GM21515 (cell line): ENCODE measurements at regions not wholly inside any gene's neighbourhood (a gene's known extent, or its start where the extent isn't known, plus 50 kb on each side); places are given as distances from the start of the nearest gene placed in this dataset.

Experiments
- ATAC-seq: cut with Tn5 transposase; IDR thresholded peaks from one replicate; pipeline ENCODE4 v1.9.1; 2021; ENCODE audit not compliant: unreplicated experiment

- ATAC-seq: no peak
Measured at GRCh38 chr17:69943058-69943457, 132.0 kb upstream of the KCNJ16 start.

- no peak for ATAC-seq
Measured at GRCh38 chr17:69944406-69944805, 130.6 kb upstream of the KCNJ16 start.

GRCh38 chr17:69945698-69946185, 129.3 kb upstream of the KCNJ16 start:
- no peak for ATAC-seq

GRCh38 chr17:69947027-69947759, 127.8 kb upstream of the KCNJ16 start:
- ATAC-seq: no peak

GRCh38 chr17:69948406-69948805, 126.6 kb upstream of the KCNJ16 start:
- no peak for ATAC-seq

- ATAC-seq: no peak
Measured at GRCh38 chr17:69949496-69949895, 125.5 kb upstream of the KCNJ16 start.

- no peak for ATAC-seq
Measured at GRCh38 chr17:69949973-69950695, 124.9 kb upstream of the KCNJ16 start.

GRCh38 chr17:69950701-69951418, 124.2 kb upstream of the KCNJ16 start:
- no peak for ATAC-seq

GRCh38 chr17:69954241-69954925, 120.6 kb upstream of the KCNJ16 start:
- no peak for ATAC-seq

GRCh38 chr17:69958063-69958462, 117.0 kb upstream of the KCNJ16 start:
- ATAC-seq: no peak

- ATAC-seq: no peak
Measured at GRCh38 chr17:69959283-69959682, 115.7 kb upstream of the KCNJ16 start.

- ATAC-seq: no peak
Measured at GRCh38 chr17:69960755-69961154, 114.3 kb upstream of the KCNJ16 start.

GRCh38 chr17:69961501-69962145, 113.4 kb upstream of the KCNJ16 start:
- ATAC-seq: no peak

- ATAC-seq: no peak
Measured at GRCh38 chr17:69962436-69962995, 112.5 kb upstream of the KCNJ16 start.

- no peak for ATAC-seq
Measured at GRCh38 chr17:69967910-69968411, 107.1 kb upstream of the KCNJ16 start.

GRCh38 chr17:69969897-69970296, 105.1 kb upstream of the KCNJ16 start:
- ATAC-seq: no peak

GRCh38 chr17:69972251-69972650, 102.8 kb upstream of the KCNJ16 start:
- ATAC-seq: no peak

GRCh38 chr17:69975808-69976207, 99.2 kb upstream of the KCNJ16 start:
- no peak for ATAC-seq

GRCh38 chr17:69978056-69978646, 96.9 kb upstream of the KCNJ16 start:
- no peak for ATAC-seq

- ATAC-seq: no peak
Measured at GRCh38 chr17:69981441-69981840, 93.6 kb upstream of the KCNJ16 start.
